ENCODE measurements at regions not wholly inside any gene's neighbourhood (a gene's known extent, or its start where the extent isn't known, plus 50 kb on each side); places are given as distances from the start of the nearest gene placed in this dataset.

DNA sequence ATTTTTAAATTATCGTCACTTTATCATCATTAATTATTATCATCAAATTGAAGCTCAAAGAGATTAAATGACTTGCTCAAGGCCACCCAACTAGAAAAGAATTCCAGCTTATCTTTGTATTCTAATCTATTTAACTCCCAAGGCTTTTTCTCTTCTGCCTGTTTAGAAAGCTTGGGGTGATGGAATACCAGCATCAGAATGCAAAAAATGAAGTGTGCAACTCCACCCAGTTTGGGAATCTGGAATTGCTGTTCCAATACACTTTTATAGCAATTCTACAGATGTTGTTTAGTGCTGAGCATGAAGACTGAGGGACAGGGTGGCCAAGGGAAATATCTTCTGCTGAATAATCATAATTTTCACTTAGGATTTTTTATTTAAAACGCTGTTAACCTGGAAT is 97.2 kb upstream of the FIBIN start:
- TF ChIP-seq YY1 (IDR thresholded peaks at IDR 0.05; ENCODE audit: low read depth, low read length) = no peak
- TF ChIP-seq, protein P1, sequence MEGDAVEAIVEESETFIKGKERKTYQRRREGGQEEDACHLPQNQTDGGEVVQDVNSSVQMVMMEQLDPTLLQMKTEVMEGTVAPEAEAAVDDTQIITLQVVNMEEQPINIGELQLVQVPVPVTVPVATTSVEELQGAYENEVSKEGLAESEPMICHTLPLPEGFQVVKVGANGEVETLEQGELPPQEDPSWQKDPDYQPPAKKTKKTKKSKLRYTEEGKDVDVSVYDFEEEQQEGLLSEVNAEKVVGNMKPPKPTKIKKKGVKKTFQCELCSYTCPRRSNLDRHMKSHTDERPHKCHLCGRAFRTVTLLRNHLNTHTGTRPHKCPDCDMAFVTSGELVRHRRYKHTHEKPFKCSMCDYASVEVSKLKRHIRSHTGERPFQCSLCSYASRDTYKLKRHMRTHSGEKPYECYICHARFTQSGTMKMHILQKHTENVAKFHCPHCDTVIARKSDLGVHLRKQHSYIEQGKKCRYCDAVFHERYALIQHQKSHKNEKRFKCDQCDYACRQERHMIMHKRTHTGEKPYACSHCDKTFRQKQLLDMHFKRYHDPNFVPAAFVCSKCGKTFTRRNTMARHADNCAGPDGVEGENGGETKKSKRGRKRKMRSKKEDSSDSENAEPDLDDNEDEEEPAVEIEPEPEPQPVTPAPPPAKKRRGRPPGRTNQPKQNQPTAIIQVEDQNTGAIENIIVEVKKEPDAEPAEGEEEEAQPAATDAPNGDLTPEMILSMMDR (IDR thresholded peaks at IDR 0.05 in 2 of 3, conservative IDR thresholded peaks at IDR 0.05 in 1 of 3; ENCODE audit: control insufficient read depth in 2 of 3, extremely low read depth in 1 of 3, insufficient read depth in 1 of 3, low read depth in 3 of 3, low read length in 3 of 3) = no peak
- TF ChIP-seq, protein P2, sequence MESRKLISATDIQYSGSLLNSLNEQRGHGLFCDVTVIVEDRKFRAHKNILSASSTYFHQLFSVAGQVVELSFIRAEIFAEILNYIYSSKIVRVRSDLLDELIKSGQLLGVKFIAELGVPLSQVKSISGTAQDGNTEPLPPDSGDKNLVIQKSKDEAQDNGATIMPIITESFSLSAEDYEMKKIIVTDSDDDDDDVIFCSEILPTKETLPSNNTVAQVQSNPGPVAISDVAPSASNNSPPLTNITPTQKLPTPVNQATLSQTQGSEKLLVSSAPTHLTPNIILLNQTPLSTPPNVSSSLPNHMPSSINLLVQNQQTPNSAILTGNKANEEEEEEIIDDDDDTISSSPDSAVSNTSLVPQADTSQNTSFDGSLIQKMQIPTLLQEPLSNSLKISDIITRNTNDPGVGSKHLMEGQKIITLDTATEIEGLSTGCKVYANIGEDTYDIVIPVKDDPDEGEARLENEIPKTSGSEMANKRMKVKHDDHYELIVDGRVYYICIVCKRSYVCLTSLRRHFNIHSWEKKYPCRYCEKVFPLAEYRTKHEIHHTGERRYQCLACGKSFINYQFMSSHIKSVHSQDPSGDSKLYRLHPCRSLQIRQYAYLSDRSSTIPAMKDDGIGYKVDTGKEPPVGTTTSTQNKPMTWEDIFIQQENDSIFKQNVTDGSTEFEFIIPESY (IDR thresholded peaks at IDR 0.05) = no peak

Measured in GM12878 (cell line).